A549 (cell line): ENCODE measurements at regions not wholly inside any gene's neighbourhood (a gene's known extent, or its start where the extent isn't known, plus 50 kb on each side); places are given as distances from the start of the nearest gene placed in this dataset.

Source experiments
- POLR2A ChIP-seq: IDR thresholded peaks from 2 replicates; pipeline ENCODE4 v1.6.1; 2012; ENCODE audit warnings: mild to moderate bottlenecking, low read length
- RFX5 ChIP-seq: fragments of 450-650 bp; IDR thresholded peaks from 2 replicates; pipeline ENCODE4 v1.7.1; 2014; ENCODE audit warnings: antibody characterized with exemption, mild to moderate bottlenecking, moderate library complexity
- TF ChIP-seq, protein P1 (sequence below): fragments of >200 bp; sonication (Bioruptor Twin); formaldehyde crosslinking; IDR thresholded peaks from 3 replicates; pipeline ENCODE4 v1.5.1; 2016

DNA sequence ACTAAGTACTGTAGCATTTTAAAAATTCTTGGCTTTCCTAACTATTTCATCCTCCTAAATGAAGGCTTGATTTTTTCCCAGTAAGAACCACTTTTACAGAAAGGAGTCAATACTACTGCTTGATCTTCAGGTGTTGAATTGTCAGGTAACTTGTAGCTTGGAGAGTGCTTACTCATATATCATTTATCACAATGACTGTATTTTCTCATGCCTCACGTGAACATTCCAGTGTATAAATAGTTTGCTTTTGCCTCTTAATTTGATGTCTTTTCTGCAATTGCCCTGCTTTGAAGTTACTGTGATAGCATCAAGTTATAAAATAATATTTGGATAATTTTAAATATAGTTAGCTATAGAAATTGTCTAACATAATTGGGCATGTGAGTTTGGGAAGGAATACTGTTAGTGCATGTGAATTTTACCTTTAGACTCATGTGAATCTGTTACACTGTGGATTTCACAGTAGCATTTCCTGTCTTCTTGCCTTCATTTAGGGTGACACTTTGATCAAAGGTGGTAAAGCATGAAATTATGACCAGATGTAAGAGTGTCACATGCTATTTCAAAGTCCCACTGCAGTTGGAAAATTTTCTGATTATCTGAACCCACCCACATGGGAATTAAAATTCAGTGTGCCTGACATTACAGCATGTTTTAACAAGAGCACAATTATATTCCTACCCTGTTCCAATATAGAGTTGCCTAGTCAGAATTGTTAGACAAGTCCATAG is 962.8 kb downstream of the DNAJB9 start:
- TF ChIP-seq, protein P1, sequence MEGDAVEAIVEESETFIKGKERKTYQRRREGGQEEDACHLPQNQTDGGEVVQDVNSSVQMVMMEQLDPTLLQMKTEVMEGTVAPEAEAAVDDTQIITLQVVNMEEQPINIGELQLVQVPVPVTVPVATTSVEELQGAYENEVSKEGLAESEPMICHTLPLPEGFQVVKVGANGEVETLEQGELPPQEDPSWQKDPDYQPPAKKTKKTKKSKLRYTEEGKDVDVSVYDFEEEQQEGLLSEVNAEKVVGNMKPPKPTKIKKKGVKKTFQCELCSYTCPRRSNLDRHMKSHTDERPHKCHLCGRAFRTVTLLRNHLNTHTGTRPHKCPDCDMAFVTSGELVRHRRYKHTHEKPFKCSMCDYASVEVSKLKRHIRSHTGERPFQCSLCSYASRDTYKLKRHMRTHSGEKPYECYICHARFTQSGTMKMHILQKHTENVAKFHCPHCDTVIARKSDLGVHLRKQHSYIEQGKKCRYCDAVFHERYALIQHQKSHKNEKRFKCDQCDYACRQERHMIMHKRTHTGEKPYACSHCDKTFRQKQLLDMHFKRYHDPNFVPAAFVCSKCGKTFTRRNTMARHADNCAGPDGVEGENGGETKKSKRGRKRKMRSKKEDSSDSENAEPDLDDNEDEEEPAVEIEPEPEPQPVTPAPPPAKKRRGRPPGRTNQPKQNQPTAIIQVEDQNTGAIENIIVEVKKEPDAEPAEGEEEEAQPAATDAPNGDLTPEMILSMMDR, result no peak
- TF ChIP-seq RFX5 (no peak), POLR2A (no peak)
